Activated CD8-positive, alpha-beta T cell treated with anti-CD3 and anti-CD28 coated beads, Interleukin-2, amount 10 ng/mL, durations not matched to agents 7 days and 5 days (primary cell): ENCODE measurements at regions not wholly inside any gene's neighbourhood (a gene's known extent, or its start where the extent isn't known, plus 50 kb on each side); places are given as distances from the start of the nearest gene placed in this dataset.

ENCODE experiments used
- ATAC-seq: fragments of 150-1000 bp; cut with Tn5 transposase; one replicate; pipeline ENCODE4 v1.10.0; 2021; ENCODE audit warnings: moderate library complexity
- CTCF ChIA-PET: fragments of 350-600 bp; sonication (Branson Sonifier 250); formaldehyde crosslinking; loops from one replicate; lab custom pipeline; 2021; ENCODE audit warnings: antibody characterized with exemption; lab: Charles Lee
- POLR2A ChIA-PET: fragments of 350-600 bp; sonication (Branson Sonifier 250); formaldehyde crosslinking; loops from one replicate; lab custom pipeline; 2021; ENCODE audit warnings: antibody characterized with exemption; lab: Charles Lee
- DNase-seq: peaks from one replicate; pipeline ENCODE4 v3.0.0-alpha.2; 2020
- H3K27ac Mint-ChIP-seq: one replicate; pipeline ENCODE4 v1.8.0; 2021; ENCODE audit warnings: mild to moderate bottlenecking, mixed read lengths
- H3K27me3 Mint-ChIP-seq: one replicate; pipeline ENCODE4 v1.8.0; 2021; ENCODE audit warnings: low read depth, mixed read lengths
- H3K36me3 Mint-ChIP-seq: one replicate; pipeline ENCODE4 v1.8.0; 2021; ENCODE audit warnings: low read depth, mixed read lengths
- H3K4me1 Mint-ChIP-seq: one replicate; pipeline ENCODE4 v1.8.0; 2021; ENCODE audit warnings: low read depth, mixed read lengths
- H3K4me3 Mint-ChIP-seq: one replicate; pipeline ENCODE4 v1.8.0; 2021; ENCODE audit warnings: mild to moderate bottlenecking, mixed read lengths
- H3K9me3 Mint-ChIP-seq: one replicate; pipeline ENCODE4 v1.8.0; 2022; ENCODE audit warnings: mixed read lengths; ENCODE audit not compliant: insufficient read depth

DNA sequence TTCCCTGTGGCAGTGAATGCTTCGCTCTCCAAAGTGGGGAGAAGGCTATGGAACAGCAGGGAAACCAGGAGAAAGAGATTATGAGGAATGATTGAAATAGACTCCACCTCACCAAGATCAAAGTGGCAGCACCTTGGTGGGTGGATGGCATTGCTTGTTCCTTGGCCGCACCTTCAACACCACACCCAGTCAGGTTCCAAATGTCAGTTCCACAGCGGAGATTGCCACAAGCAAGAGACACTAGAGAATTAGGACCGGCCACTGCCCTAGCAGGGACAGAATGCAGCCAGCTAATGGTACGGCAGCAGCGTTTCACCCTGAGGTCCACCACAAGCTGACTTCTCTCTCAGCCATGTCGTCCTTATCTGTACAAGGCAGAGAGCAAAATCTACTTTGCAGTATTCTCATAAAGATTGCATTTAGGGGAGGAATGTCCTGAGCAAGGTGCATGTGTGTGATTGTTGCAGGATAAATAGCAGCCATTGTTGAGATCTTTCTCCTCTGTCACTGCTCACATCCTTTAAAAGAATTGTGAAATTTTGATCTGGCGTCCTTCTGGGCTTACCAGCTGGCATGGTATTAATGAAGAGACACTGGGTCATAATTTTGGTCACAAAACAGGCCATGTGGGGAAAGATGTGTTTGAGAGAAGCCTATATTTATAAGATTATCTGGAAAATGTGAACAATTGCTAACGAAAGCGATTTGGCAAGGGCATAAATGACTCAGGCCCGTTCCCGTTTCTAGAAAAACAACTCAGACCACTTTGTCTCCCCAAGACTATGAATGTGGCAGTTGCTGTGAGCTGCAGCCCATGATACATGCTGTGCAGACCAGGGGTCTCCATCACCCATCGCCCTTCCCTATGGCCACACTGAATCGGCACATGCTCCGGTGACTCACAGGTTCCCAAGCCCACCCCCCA lies 228.6 kb upstream of the ID2 start:
- Mint-ChIP-seq H3K4me1 (peaks cover 45% of the 10 kb centered on the region), H3K36me3 (peaks cover 16% of the 10 kb centered on the region), H3K27me3 (peaks cover 6% of the 10 kb centered on the region), H3K4me3 (no peak overlapping the region), H3K27ac (no peak overlapping the region), H3K9me3 (peaks cover 3% of the 10 kb centered on the region)
- ChIA-PET POLR2A (no interaction called here), CTCF (no interaction called here)
- no peak for DNase-seq
- no peak for ATAC-seq

DNA sequence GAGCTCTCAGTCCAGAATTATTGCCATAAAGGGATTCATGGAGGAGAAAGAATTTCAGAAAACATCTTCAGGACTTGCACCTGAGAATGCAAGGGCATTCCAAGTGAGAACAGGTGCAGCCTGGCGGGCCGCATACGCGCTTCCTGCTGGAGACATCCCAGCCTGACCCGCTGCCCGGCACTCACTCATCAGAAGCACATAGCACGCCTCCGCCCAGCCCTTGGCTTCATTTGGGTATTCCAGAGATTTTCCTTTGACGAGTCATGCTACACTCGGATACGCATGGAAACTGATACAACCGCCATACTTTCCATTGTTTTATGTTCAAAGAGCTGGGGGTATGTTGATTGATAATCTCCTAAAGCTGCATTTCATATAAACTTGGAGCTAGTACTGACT lies 228.0 kb upstream of the ID2 start:
- Mint-ChIP-seq H3K27me3 (peaks cover 6% of the 10 kb centered on the region), H3K36me3 (peaks cover 19% of the 10 kb centered on the region), H3K4me3 (no peak overlapping the region), H3K4me1 (peaks cover 48% of the 10 kb centered on the region), H3K9me3 (peaks cover 3% of the 10 kb centered on the region), H3K27ac (no peak overlapping the region)
- ChIA-PET POLR2A (no interaction called here), CTCF (no interaction called here)
- ATAC-seq (no peak), DNase-seq (no peak)

DNA sequence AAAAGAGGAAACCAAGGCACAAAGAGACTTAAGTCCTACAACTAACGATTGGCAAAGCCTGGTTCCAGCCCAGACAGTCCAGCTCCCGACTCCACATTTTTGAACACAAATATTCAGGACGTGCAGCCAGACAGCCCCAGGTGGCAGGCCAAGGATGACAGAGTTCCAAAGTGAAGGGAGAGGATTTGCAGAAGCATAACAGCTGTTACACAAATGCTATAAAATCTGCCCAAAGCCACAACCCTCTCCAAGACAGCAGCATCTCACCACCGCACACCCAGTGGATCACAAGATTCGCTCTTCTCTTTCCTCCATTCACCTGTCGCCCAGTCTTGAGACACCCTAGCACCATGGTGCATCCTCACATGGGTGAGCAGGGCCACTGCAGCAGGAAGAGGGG lies 227.1 kb upstream of the ID2 start:
- POLR2A ChIA-PET = interaction anchor here (0.7 kb wide), 1 partner anchor 25 kb away, joined by 3 read pairs; no protein-coding TSS in a partner anchor
- H3K4me3 Mint-ChIP-seq = peak overlapping the region; percentile 80
- DNase-seq (no peak), ATAC-seq (no peak)
- H3K9me3 Mint-ChIP-seq = peaks cover 3% of the 10 kb centered on the region
- CTCF ChIA-PET = interaction anchor here (0.7 to 1.2 kb wide), 2 partner anchors 9 to 17 kb away, joined by 3 read pairs; no protein-coding TSS in a partner anchor
- peaks cover 21% of the 10 kb centered on the region for H3K36me3 Mint-ChIP-seq
- peaks cover 5% of the 10 kb centered on the region for H3K27me3 Mint-ChIP-seq
- H3K4me1 Mint-ChIP-seq = peaks cover 57% of the 10 kb centered on the region
- peak overlapping the region; percentile 99 for H3K27ac Mint-ChIP-seq

DNA sequence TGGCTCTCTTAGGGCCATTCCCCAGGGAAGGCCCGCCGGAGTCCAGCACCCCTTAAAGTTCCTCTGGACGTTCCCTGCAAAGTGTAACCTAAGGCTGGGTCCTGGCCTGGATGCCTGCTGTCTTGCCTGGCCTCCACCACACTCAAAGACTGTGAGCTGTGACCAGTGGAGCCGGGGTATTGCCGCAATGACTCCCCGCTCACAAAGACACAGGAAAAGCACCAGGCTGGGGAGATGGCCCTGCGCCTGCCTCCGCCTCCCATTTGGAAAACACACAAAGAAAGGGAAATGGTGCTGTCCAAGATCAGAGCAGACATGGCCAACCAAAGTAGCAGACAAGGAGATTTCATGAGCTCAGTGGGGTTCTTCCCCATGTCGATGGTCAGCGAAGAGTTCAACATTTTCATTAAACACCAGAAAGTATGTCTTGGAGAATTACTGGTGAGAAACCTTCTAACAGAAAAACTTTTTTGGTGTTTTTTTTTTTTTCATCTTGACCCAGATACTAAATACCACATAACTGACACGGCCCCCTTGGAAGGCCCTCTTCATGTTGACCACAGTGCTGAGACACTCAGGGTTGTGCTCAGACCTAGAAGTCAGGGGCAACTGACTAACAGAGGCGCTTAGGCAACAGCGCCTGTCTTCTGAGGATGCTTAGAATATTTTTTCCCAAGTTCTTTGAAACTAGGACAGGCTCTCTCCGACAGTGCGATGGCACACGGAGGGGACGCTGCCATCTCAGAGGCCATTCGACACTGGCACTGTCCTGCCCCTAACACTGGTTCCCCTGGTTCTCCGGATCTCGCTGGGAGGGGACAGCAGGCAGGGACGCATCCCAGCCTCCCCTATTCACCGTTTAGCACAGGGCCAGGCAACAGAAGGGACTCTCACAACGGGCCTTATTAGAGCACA lies 226.4 kb upstream of the ID2 start:
- Mint-ChIP-seq H3K4me1 (peaks cover 62% of the 10 kb centered on the region), H3K36me3 (peaks cover 25% of the 10 kb centered on the region), H3K27me3 (no peaks in the 10 kb centered on the region), H3K4me3 (peak overlapping the region; percentile 80), H3K9me3 (peaks cover 3% of the 10 kb centered on the region), H3K27ac (peak overlapping the region; percentile 99)
- peak; percentile 3 for ATAC-seq
- POLR2A ChIA-PET = interaction anchor here (0.7 kb wide), 1 partner anchor 26 kb away, joined by 3 read pairs; no protein-coding TSS in a partner anchor
- DNase-seq = no peak
- CTCF ChIA-PET = interaction anchor here (1.2 kb wide), 1 partner anchor 10 kb away, joined by 3 read pairs; no protein-coding TSS in a partner anchor

DNA sequence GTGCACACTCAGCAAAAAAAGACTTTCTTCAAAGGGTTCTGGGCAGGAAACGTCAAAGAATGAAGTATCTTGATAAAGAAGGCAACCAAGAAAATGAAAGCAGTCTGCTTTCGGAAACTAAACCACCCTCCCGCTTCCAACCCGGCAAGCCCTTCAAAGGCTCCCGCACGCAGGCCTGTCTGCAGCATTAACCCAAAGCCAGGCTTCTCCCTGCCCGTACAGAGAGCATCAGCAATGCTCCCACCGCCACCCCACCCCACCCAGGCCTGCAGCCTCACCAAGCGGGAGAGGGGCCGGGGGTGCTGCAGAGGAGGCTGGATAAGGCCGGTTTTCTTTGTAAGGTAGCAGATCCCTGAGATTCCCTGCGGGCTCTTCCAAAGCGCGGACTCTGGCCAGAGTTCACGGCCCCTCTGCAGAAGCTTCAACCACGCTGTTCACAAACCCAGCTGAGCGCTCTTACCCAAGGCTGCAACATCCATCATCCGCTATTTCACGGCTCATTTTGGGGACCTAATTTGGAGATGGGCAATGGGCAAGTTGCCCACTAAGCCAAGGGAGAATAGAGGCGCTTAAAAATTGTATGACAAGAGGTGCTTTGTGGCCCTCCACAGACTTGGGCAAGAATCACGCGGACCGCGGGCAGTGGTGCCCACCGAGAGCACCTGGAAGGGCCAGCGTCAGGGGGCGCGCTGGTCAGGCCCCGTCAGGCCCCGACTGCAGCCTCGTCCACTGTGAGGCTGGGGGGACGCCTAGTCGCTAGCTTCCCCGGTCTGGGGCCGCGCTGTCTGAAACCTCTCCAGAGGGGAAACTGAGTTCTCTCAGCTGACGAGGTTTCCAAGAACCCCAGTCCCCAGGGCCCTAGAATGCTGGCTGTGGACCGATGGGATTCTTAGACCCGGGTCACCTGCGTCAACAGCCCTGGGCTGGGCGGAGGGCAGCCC lies 225.4 kb upstream of the ID2 start:
- Mint-ChIP-seq H3K4me1 (peaks cover 71% of the 10 kb centered on the region), H3K36me3 (peaks cover 27% of the 10 kb centered on the region), H3K9me3 (peaks cover 2% of the 10 kb centered on the region), H3K27ac (peak overlapping the region; percentile 99), H3K27me3 (no peaks in the 10 kb centered on the region), H3K4me3 (peak overlapping the region; percentile 80)
- POLR2A ChIA-PET = no interaction called here
- CTCF ChIA-PET = no interaction called here
- DNase-seq (peak; percentile 82), ATAC-seq (peak; percentile 73)

DNA sequence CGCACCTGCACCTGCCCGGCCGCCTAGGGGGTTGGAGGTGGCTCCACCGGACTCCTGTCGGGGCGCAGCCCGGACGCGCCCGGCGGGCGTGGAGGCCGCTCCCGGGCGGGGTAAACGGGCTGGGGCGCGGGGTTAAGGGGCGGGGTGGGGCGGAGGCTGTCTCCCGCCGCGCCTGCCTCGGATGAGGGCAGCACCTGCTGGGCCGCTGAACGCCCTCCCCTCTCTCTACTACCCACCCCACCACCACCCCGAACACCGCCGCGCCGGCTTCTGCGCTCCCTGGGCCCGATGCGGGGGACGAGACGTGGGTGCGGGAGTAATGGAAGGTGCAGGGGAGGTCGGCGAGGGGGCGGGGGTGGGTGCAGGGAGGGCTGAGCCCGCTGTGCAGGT lies 224.8 kb upstream of the ID2 start:
- Mint-ChIP-seq H3K9me3 (no peaks in the 10 kb centered on the region), H3K27ac (peak overlapping the region; percentile 90), H3K4me1 (peaks cover 77% of the 10 kb centered on the region), H3K36me3 (peaks cover 28% of the 10 kb centered on the region), H3K27me3 (no peaks in the 10 kb centered on the region), H3K4me3 (peak overlapping the region; percentile 80)
- peak; percentile 70 for ATAC-seq
- POLR2A ChIA-PET = no interaction called here
- CTCF ChIA-PET = no interaction called here
- DNase-seq = peak; percentile 69

DNA sequence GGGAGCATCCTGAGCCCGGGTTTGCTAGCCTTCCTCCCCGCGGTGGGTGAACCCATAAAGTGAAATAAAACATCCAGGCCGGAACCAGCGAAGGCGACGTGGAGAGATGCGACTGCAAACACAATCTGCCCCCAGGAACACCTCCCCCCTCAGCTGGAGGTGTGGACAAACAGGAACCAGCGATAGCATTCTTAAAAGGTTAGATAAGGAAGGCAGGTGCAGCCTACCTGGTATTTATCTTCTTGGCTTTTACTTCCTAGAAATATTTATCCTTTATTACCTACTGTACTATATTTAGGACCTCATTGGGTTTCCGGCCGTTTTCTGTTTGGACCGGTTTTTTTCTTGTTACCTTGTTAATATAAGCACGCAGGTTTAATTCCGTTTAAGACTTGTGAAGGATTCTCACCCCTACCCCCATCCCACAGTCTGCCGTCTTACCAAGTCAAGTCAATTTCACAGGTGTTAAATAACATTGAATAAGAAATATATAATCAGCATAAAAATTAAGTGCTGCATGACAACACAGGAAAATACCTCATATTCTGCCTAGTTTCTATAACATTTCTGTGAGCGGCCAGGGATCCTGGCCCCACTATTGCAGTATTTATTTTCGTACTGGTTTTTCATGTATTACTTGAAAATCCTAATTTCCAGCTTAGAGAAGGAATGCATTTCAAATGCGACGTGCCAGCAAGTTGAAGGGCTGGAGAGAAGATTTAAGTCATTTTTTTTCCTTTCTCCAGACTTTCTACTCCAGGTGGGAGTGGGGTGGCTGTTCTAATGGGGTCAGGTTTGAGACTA lies 224.0 kb upstream of the ID2 start:
- no peaks in the 10 kb centered on the region for H3K27me3 Mint-ChIP-seq
- ChIA-PET CTCF (no interaction called here), POLR2A (interaction anchor here (1.0 to 1.4 kb wide), 2 partner anchors 23 to 224 kb away, joined by 3 to 9 read pairs; partner anchors contain the start of gene ID2)
- DNase-seq (peak; percentile 78), ATAC-seq (peak; percentile 43)
- no peaks in the 10 kb centered on the region for H3K9me3 Mint-ChIP-seq
- peaks cover 31% of the 10 kb centered on the region for H3K36me3 Mint-ChIP-seq
- peaks cover 84% of the 10 kb centered on the region for H3K4me1 Mint-ChIP-seq
- H3K4me3 Mint-ChIP-seq = peak overlapping the region; percentile 80
- H3K27ac Mint-ChIP-seq = peak overlapping the region; percentile 90

DNA sequence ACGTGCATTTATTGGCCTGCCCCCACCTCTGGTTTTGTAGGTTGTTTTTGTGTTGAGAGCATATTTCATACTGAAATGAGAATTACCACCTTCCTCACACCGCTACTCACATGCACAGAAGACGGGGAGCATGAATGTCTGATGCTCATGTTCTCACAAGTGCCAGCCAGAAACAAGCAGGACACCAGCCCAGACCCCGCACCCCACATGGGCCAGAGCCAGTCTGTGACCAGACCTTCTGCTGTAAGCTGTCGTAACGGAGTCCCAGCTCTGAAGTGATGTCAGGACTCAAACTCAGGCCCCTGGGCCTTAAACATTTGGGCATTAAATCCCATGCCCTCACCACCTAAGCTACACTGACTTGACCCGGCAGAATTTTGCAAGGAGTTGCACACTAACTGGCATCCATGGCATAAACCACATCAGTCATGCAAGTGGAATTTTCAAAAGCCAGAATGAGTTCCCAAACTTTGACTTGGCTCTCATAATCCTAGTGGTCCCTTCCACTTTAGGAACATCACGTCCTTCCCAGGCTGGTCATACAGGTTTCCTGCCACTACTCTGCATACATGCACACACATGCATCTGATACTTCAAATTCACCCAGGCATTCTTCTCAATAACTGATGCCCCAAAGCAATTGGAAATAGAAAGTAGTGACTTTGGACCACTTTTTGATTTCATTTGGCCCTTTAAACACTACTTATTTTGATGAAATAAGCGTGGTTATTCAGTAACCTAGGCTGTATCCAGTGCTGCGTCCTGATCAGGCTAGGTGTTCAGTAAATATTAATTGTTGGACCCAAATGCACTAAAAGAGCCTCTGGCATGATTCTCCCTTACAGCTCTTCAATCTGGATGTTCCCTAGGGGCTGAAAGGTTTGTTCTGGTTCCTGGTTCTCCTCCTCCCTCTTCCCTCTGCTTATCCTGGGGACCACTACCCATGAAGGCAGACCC lies 223.1 kb upstream of the ID2 start:
- Mint-ChIP-seq H3K36me3 (peaks cover 31% of the 10 kb centered on the region), H3K27ac (peak overlapping the region; percentile 90), H3K9me3 (no peaks in the 10 kb centered on the region), H3K4me3 (peak overlapping the region; percentile 80), H3K27me3 (no peaks in the 10 kb centered on the region), H3K4me1 (peaks cover 84% of the 10 kb centered on the region)
- ChIA-PET POLR2A (interaction anchor here (0.6 to 1.4 kb wide), 3 partner anchors 22 to 223 kb away, joined by 3 to 9 read pairs (median 3); partner anchors contain the start of gene ID2), CTCF (no interaction called here)
- DNase-seq (no peak), ATAC-seq (no peak)

DNA sequence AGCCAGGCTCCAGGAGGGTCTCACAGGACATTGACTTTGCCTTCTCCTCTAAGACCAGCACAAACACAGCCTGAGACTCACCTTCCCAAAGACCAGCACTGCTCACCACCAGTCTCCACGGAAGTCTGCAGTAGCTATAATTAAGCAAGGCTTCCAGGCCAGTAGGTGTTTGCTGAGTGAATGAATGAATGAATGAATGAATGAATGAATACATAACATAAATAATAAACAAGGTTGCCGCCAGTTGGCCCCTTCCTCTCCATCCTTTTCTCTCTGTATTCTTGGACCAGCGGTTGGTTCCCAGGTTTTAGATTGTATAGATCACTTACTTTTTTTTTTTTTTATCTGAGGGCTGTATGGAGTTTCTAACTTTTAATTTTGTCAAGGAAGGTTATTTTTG lies 222.4 kb upstream of the ID2 start:
- Mint-ChIP-seq H3K36me3 (peaks cover 31% of the 10 kb centered on the region), H3K27me3 (no peaks in the 10 kb centered on the region), H3K9me3 (no peaks in the 10 kb centered on the region), H3K4me1 (peaks cover 89% of the 10 kb centered on the region), H3K27ac (no peak overlapping the region), H3K4me3 (no peak overlapping the region)
- no peak for ATAC-seq
- POLR2A ChIA-PET = no interaction called here
- CTCF ChIA-PET = no interaction called here
- DNase-seq = no peak
